IPS DF 19.7 (cell line): ENCODE measurements at regions not wholly inside any gene's neighbourhood (a gene's known extent, or its start where the extent isn't known, plus 50 kb on each side); places are given as distances from the start of the nearest gene placed in this dataset.

Experiments used
- DNase-seq: peaks from one replicate; pipeline ENCODE4 v3.0.0-alpha.2; 2013; ENCODE audit warnings: low read depth, low spot score

DNA sequence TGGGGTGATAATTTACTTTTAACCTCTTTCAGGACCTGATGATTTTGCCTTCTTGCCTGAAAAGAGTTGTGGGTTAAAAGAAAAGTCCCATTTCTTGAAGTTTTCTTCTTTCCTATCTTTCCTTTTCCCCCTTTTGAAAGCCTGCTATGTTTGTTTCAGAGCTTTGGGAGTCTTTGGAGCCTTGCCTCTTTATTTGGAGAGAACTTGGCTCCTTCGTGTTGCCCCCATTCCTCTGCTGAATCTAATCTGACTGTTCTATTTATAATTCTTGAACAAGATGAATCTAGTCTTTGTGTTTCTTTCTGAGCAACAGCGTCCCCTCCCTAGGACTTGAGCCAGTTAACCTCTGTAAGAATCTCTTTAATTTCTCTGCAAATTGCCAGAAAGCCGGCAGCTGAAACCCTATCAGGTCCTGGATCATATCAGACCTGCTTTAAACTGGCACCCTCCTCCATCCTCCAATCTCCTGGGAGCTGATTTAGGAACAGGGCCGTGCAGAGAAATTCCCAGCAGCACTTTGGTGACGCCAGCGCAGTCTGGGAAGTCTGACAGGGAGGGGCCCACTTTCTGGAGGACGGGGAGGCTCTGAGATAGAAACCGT is 289.1 kb upstream of the SORL1-AS1 start:
- DNase-seq, result no peak

DNA sequence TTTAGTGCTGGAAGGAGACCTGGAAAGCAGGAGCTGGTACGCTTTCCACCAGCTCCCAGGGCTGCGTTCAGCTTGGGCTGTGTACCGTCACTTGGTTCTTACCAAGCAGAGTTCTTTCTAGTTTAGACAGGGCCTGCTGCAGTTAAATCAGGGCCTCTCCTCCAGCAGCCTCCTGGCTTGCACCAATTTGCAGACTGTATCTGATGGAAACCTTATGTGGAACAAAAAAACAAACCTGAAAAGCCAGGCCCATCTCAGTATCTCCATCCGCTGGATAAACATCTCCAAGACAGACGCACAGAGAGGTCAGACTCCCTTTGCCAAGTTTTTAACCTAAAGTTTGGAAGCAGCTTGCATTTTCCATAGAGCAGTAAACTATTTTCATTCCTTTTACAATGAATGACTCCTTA is 288.6 kb upstream of the SORL1-AS1 start:
- no peak for DNase-seq

DNA sequence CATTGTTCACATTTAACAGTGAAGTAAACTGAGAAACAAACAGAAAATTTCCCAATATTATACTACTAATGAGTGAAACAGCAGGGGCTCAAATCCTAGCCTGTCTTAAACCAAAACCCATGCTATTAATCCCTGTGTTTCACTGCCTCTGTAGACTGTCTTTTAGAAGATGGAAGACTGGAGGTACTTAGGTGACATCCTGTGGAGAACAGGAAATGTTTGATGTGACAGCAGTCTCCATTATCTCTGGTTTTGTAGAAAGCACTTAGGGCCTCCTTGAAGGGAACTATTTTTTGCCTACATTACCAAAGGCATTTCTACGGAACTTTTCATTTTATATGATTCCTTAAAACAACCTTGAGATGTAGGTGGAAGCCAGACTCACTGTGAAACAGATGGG is 288.1 kb upstream of the SORL1-AS1 start:
- no peak for DNase-seq

DNA sequence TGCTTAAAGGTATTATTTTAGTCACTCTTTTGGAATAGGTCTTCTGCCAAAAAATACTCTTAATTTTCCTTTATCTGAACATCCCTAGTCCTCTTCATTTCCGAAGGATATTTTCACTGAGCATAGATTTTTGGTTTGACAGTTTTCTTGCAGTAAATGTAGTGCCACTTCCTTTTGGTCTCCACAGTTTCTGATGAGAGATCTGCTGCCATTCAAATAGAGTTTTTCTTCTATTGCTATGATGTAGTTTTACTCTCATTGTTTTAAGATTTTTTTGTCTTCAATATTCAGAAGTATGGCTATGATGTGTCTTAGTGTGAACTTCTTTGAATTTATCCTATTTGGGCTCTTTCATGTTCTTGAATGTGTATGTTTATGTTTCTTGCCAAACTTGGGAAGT is 281.1 kb upstream of the SORL1-AS1 start:
- no peak for DNase-seq

DNA sequence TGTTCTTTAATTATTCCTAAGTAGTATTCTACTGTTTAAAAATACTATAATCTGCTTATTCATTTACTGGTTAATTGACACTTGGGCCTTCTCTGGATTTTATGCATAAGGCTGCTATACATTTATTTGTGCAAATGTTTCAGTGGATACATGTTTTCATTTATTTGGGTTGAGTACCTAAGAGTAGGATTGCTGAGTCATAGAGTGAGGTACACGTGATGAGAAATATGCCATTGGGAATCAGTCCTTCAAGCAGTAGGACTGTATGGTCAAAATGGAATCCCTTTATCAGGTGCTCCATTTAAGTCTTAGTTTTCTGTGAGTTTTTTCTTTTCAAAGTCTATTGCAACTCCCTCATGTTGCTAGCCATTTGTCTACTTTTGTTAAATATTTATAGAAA is 275.2 kb upstream of the SORL1-AS1 start:
- no peak for DNase-seq

DNA sequence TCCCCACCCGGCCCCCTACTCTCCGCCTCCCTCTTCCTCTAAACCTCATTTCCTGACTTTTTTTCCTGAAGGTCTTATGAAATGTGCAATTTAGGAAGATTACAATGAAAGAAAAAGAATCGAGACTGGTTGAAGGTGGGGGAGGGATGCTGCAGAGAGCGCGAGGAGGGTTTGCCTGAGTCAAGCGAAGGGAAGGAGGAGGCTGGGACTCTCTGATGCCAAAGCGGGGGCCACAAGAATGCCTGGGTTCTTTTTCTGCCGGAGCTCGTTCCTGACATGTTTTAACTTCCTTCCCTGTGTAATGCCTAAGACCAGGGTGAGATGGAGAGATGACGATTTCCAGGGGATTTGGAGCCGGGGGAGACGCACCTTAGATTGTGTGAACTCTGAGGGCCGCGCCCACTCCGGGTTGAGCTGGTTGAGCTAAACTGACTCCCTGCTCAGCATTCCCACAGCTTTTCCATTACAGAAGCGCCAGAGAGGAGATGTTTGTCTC is 270.5 kb upstream of the SORL1-AS1 start:
- no peak for DNase-seq

DNA sequence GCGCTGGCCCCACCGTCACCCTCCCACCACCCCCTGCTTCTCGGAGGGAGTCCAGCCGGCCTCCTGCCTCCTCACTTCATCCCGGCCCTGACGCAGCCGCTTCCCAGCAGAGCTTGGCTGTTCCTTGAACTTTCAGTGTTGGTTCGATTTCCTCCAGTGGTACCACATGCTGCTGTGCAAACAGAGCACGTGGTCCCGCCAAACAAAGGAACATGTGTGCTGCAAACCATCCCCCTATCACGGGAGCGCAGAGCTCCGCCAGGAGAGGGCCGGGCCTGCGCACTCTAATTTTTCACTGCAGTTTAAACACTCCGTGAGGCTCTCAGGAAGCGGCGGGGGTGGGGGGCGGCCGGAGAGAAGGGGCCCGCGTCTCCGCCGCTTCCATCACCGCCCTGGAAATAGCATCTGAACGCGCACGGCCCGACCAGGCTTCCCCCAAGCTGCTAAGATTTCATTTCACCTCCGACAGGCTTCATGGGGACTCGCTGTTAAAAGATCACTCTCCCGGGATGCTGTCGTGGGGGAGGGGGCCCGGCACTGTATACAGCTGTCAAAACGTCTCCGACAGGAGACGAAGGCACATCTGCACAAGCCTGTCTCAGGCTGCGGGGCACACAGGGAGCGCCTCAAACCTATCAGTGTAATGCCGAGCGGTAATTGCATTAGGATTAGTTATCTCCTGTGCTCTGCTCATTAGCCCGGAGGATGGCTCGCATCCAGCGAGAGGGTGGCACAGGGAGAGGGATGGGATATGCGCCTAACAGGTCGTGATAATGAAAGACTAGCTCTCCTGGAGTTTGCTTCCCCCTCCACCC is 269.9 kb upstream of the SORL1-AS1 start:
- peak; percentile 78 for DNase-seq

DNA sequence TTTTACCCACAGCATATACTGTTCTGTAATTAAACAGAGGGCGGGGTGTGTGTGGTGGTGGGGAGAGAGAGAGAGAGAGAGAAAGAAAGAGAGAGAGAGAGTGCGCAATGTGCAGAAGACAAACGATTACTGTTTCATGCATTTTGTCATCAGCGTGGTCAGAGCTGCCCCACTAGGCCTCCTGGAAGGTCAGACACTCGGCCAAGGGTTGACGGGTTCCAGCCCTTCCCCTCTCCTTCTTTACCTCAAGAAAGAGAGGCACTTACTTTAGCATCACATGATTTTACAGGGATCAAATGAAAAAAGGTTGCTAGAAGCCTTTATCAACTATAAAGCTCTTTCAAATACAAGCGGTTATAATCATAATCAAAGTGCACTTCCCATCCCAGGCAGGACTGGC is 269.2 kb upstream of the SORL1-AS1 start:
- DNase-seq, result no peak

DNA sequence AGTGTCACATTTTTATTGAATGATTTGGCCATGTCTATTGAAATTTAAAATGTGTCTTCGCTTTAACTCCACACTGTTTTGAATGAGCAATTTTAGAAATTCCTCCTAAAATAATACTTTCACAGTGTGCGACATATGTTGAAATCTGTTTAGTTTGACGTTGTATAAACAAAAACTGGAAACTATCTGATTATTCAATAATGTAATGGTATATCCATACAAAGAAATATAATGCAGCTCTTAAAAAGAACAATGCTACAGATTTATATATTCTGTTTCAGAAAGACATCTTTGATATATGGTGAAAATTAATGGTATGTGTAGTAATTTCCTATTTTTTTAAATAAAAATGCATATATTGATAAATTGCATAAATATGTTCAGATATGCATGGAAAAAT is 268.7 kb upstream of the SORL1-AS1 start:
- no peak for DNase-seq

DNA sequence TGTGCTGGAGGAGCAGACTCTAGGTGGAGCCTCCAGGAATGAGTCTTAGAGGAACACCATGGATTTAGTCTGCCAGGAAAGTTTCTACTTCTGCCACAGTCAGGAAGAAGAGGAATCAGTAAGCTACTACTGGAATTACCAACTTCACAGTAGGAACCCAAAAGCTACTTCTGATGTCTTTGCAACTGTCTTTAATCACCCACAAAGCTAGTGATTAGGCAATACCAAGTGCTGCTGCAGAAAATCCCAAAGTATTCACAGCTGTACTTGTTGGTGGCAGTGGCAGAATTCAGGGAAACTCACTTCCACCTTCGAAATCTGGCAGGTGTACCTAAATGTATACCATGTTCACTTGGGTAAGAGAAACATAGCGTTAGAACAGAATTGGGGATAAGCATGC is 264.5 kb upstream of the SORL1-AS1 start:
- DNase-seq, result no peak

DNA sequence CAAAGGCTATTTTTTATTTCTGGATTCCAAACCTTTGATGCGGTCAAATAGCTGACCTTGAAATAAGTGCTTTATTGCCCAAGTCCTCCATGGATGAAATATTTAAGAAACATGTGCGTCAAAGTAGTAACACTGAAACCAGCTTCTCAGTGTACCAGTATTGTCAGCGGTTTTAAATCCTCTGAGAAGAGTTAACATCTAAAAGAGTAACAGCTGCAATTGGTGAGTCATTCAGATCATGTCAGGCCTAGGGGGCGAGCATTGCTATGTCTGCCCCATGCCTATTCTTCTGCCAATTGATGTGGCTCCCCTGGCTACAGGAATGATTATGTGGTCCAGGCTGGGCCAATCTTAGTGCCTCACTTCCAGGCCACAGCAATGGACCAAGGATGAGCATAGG is 263.3 kb upstream of the SORL1-AS1 start:
- DNase-seq, result no peak

DNA sequence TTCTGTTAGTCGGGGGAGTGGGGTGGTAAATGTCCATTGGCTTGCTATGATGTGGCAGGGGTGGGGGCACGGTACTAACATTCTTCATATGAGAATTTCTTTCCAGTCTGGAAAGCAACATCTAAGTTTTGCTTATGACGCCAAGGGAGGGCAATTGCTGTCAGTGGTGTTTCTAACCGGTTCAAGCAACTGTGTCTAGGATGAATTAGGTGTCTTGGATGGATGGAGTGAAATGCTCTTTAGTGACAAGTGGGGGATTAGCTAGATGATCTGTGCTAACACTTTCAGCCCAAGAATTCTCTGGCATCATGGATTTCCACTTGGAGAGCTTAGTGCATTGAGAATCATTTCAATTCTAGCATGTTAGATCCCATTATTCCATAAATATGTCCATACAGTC is 262.6 kb upstream of the SORL1-AS1 start:
- DNase-seq, result no peak

DNA sequence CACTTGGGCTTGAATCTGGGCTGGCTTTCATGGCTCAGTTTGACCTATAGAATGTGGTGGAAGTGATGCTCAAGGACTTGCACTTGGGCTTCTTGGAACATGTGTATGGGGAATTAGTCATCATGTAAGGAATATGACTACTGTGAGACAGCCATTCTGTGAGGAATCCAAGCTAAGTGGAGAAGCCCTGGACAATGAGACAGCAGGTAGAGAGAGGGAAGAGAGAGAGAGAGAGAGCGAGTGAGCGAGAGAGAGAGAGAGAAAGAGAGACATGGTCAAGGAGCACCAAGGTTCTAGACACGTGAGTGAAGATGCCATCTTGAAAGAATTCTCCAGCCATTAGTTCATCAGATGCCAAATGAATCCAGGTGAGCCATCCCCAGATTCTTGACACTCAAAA is 261.6 kb upstream of the SORL1-AS1 start:
- no peak for DNase-seq

DNA sequence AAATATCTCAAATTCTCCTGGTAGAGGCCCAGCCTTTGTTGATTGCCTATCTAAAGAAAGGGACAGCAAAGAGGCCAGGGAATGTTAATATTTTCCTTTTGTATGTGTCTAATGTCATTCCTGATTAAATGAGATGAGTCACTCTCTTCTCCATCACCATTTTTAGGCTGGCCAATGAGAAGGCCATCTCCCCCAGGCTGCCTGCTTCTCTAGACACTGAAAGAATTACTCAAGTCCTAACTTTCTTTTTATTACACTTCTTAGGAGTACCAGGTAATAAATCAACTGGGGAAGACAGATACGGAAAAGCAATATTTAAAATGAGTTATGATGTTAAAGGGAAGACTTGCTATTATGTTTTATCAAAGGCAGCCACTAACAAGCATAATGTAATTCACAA is 259.2 kb upstream of the SORL1-AS1 start:
- DNase-seq, result no peak

DNA sequence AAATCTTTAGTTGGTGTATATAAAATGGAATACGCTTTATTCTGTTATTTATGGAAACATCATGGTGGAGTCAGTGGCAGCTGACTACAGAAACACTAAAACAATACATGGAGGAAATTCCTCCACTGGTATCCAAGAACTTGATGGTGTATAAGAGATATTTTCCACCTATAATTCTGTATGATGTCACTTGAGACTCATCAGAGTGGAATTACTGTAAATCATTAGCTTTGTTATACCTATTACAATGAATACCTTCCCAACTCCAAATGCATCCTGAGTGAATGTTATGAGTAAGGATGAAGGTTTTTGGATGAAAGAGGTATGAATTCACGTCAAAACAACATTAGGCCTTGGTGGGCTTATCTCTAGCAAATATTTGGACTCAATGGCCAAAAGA is 258.5 kb upstream of the SORL1-AS1 start:
- no peak for DNase-seq

DNA sequence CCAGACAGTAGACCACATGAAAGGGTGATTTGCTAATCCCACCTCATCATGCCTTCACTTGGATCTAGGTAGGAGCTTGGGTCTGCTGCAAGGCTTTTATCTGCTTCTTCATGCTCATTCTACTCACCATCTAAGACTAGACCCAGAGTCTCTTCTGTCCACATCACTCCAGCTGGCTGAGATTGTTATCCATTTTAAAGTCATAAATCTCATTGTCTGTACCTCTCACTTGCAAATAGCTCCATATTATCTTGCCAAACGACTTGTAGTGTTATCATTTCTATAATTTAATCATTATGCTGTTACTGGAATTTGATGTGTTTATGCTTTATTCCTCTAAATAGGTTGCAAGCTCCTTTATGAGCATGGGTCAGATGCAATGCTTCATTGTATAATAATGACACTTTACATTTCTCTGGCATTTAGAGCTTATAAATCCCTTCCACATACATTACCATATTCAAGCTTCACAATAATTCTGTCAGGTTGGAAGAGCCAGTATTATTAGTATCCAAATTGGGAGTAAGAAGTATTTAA is 254.2 kb upstream of the SORL1-AS1 start:
- DNase-seq, result no peak

DNA sequence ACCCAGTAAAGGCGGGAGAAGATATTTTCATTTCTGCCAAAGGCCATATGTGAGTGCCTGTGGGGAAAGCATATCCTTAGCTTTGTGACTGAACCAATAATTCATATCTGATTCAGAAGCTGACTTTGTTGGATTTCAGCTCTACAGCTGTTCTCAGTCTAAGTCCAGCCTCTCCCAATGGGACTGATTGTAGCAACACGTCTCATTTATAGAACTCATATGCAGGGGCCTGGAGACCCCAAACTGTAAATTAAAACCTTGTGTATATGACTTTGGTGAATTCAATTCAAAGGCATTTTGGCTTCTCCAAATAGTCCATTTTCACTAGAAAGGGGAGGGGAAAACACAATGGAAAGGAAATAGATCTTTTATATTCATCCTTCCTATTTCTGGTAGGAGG is 250.4 kb upstream of the SORL1-AS1 start:
- DNase-seq, result no peak

DNA sequence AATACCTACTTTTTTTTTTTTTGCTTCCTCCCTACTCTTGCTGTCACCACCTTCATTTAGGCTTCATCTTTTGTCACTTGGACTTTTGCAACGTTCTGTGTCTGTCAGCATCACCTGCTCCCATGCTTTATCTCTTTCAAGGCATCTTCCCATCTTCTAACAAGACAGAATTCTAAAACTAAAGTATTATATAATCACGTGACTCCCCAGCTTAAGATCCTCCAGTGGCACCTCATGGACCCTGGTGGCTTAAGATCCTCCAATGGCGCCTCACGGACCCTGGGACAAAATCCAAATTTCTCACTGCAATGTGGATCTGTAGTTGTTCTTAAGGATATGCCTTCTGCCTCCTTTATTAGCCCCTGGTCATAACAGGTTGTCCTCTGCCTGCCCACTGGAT is 248.2 kb upstream of the SORL1-AS1 start:
- no peak for DNase-seq

DNA sequence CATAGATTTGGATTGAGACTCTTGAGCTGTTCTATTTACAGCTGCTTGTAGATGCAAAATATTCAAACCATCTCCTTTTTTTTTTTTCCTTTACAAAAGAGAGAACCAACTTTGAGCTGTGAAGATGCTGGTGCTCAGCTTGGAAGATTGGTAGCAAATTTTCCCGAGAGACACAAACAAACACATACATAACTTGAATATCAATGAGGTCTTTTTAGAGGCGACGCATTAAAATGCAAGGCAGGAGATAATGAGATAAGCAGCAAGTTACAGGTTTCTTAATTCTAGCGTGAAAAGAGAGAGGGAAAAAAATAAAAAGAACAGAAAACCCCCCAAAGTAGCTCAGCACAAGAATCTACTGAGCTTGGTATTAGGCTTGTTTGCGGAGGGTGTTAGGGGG is 247.0 kb upstream of the SORL1-AS1 start:
- no peak for DNase-seq

DNA sequence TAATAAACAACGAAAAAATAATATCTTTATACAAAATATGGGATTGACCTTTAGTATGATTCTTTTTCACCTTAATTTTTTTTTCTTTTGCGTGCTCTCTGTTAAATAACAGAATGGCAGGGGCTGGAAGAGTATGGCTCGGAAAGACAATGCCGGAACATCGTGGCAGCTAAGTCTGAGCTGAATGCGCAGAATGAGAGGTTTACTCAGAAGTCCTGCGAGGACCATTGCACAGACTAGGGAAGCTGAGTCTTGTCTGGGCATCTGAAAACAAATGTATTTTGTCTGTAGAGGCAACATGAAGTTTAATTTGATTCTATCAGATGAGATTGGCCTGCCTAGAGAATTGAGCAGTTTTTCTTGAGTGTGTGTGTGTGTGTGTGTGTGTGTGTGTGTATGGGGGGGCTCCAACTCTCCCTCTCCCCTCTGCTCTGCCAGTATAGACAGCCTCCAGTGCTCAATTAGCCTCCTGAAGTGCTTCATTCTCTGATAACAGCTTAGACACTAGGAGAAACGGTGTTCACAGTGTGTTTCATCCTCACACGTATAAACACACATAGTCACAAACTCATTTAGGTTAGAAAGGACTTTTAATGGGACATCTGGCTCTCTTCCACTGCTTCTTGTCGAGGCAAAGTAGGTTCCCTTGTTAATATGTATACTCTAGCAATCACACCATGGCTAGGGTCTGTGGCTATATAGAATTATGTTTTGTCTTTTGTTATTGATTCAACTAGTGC is 244.3 kb upstream of the SORL1-AS1 start:
- no peak for DNase-seq

DNA sequence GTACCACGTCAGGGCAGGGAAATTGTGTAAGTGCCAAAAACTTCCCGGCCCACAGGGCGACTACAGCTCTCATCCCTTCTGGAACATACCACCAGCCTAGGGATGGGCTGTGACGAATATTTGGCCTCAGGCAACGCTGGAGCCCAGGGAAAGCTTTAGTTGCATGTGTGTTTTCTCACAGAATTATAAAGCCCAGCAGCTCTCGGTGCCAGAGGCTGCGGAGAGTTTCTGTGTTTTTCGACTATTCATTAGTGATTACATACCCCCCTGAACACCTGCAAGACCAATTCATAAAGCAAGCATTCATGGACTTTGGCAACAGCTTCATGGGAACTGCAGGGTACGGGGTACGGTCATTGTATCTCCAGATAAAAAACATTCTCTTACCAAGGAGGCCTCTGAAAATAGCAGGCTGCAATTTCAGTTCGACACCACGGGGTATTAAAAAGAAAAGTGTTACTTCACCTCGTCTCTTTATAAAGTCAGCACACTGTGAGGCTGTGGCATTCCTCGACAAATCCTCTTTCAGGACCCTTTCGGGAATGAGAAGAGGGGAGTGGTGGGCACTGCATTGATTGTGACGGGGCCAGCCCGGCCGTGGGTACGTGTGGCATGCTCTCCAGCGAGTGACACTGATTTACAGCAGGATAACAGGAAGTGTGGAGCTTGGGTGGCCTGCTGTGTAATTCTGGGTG is 243.6 kb upstream of the SORL1-AS1 start:
- no peak for DNase-seq

DNA sequence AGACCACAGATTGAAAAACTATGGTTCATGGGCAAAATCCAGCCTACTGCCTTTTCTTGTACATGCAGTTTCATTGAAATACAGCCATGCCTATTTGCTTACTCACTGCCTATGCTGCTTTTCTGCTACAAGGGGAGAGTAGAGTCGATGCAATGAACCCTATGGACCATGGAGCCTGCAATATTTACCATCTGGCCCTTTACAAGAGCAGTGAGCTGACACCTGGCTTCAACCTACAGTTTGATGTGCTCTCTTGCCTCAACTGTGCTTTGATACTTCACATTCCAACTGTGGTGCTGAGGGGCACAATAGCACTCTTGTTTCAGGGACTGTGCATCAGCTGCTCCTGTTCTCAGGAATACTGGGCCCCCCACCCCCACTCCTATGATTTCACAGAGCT is 239.5 kb upstream of the SORL1-AS1 start:
- no peak for DNase-seq
